ENCODE measurements at regions not wholly inside any gene's neighbourhood (a gene's known extent, or its start where the extent isn't known, plus 50 kb on each side); places are given as distances from the start of the nearest gene placed in this dataset.

DNA sequence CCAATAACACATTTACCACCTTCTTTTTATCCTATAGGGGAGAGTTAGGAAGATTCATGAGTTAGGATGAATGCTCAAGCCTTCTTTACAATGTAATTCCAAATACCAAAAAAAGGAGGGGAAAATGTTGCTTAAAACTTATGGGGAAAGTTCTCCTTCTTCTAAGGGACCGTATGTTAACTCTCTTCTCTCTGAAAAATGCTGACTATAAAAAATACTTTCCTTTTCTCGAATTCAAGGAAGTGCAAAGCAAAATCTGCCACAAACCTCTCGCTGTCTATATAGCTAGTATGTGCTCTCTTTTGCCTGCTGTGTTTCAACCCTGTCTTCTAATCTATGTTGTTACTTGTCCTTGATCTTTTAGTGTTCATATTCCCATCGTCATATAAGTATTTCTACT is 768.6 kb upstream of the C9orf72 start:
- intact Hi-C loops (cut with micrococcal nuclease), result no loop called here
- H3K4me3 Mint-ChIP-seq, result no peak overlapping the region
- H3K27ac Mint-ChIP-seq, result no peak overlapping the region
- H3K36me3 ChIP-seq (ENCODE audit: insufficient read depth, low read length), result no peaks in the 10 kb centered on the region
- no peaks in the 10 kb centered on the region for H3K36me3 Mint-ChIP-seq
- no peak overlapping the region for H3K4me3 ChIP-seq (ENCODE audit: low read length in 2 of 2)
- H3K27me3 ChIP-seq (ENCODE audit: insufficient read depth, low read length), result no peaks in the 10 kb centered on the region
- CTCF ChIA-PET (ENCODE audit: partially characterized antibody), result no interaction called here
- no peak overlapping the region for H3K27ac ChIP-seq (ENCODE audit: low read depth, low read length)
- no peaks in the 10 kb centered on the region for H3K4me1 ChIP-seq (ENCODE audit: insufficient read depth, low read length)
- no peaks in the 10 kb centered on the region for H3K9me3 ChIP-seq (ENCODE audit: control insufficient read depth in 1 of 2, low read length in 2 of 2)
- no peak for DNase-seq
- POLR2A ChIA-PET (ENCODE audit: partially characterized antibody), result no interaction called here
- H3K27me3 Mint-ChIP-seq, result no peaks in the 10 kb centered on the region
- H3K9me3 Mint-ChIP-seq, result peaks cover 0 to 6% (median 0%) of the 10 kb centered on the region in 8 donors
- H3K4me1 Mint-ChIP-seq, result no peaks in the 10 kb centered on the region

DNA sequence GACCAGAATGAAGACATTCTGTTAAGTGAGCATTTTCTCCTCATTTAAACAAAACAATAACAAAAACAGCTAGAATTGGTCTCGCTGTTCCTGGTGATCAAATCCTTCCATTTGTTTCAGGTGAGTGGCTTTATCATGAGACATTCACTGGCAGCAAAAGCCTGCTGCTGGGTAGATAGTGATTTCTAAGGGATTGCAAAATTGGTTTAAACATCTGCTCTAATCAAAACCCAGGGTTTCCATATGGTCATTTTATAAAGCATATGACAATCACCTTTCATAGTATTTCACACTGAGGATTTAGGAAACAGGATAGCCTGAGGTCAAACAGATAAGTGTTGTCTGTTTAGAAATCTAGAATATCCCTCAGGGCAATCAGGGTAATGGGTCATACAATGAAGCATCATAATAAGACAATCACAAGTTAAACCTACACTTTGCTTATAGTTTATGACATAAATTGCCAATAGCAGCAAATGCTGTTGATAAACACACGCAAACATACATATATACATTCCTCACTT is 769.6 kb upstream of the C9orf72 start:
- H3K27me3 Mint-ChIP-seq, result no peaks in the 10 kb centered on the region
- Histone ChIP-seq H3K36me3 (ENCODE audit: insufficient read depth, low read length) (no peaks in the 10 kb centered on the region), H3K9me3 (ENCODE audit: control insufficient read depth in 1 of 2, low read length in 2 of 2) (no peaks in the 10 kb centered on the region), H3K27ac (ENCODE audit: low read depth, low read length) (no peak overlapping the region), H3K27me3 (ENCODE audit: insufficient read depth, low read length) (no peaks in the 10 kb centered on the region), H3K4me3 (ENCODE audit: low read length in 2 of 2) (no peak overlapping the region), H3K4me1 (ENCODE audit: insufficient read depth, low read length) (no peaks in the 10 kb centered on the region)
- intact Hi-C loops (cut with micrococcal nuclease), result no loop called here
- CTCF ChIA-PET (ENCODE audit: partially characterized antibody), result no interaction called here
- POLR2A ChIA-PET (ENCODE audit: partially characterized antibody), result no interaction called here
- H3K9me3 Mint-ChIP-seq, result peaks cover 0 to 9% (median 3%) of the 10 kb centered on the region in 8 donors
- H3K27ac Mint-ChIP-seq, result no peak overlapping the region
- H3K4me1 Mint-ChIP-seq, result no peaks in the 10 kb centered on the region
- H3K36me3 Mint-ChIP-seq, result no peaks in the 10 kb centered on the region
- no peak overlapping the region for H3K4me3 Mint-ChIP-seq
- DNase-seq, result no peak

DNA sequence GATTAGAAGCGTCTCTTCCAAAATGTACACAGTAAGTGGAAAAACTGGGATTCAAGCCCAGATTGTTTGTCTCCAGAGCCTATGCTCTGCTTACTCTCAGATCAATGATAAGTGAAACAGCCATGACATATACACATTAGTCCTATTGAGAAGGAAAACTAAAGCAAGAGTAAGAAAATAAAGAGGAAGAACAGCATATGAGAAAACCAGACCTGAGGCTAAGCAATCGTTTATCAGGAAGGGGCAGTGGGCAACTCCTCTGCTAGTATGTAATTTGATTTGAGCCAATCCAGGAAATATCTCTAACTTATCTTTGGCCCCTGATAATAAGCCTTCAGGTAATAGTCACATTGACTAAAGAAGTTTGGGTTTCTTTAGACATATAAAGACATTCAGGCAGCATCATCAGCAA is 789.9 kb upstream of the C9orf72 start:
- peaks cover 0 to 6% (median 4%) of the 10 kb centered on the region in 8 donors for H3K9me3 Mint-ChIP-seq
- DNase-seq, result no peak
- no peak overlapping the region for H3K27ac Mint-ChIP-seq
- H3K4me1 ChIP-seq (ENCODE audit: insufficient read depth, low read length), result no peaks in the 10 kb centered on the region
- no peak overlapping the region for H3K4me3 Mint-ChIP-seq
- POLR2A ChIA-PET (ENCODE audit: partially characterized antibody), result no interaction called here
- no peaks in the 10 kb centered on the region for H3K27me3 ChIP-seq (ENCODE audit: insufficient read depth, low read length)
- intact Hi-C loops (cut with micrococcal nuclease), result no loop called here
- H3K4me3 ChIP-seq (ENCODE audit: low read length in 2 of 2), result no peak overlapping the region
- H3K27me3 Mint-ChIP-seq, result no peaks in the 10 kb centered on the region
- no peak overlapping the region for H3K27ac ChIP-seq (ENCODE audit: low read depth, low read length)
- no peaks in the 10 kb centered on the region for H3K4me1 Mint-ChIP-seq
- no peaks in the 10 kb centered on the region for H3K36me3 ChIP-seq (ENCODE audit: insufficient read depth, low read length)
- CTCF ChIA-PET (ENCODE audit: partially characterized antibody), result no interaction called here
- no peaks in the 10 kb centered on the region for H3K36me3 Mint-ChIP-seq
- H3K9me3 ChIP-seq (ENCODE audit: control insufficient read depth in 1 of 2, low read length in 2 of 2), result no peaks in the 10 kb centered on the region

DNA sequence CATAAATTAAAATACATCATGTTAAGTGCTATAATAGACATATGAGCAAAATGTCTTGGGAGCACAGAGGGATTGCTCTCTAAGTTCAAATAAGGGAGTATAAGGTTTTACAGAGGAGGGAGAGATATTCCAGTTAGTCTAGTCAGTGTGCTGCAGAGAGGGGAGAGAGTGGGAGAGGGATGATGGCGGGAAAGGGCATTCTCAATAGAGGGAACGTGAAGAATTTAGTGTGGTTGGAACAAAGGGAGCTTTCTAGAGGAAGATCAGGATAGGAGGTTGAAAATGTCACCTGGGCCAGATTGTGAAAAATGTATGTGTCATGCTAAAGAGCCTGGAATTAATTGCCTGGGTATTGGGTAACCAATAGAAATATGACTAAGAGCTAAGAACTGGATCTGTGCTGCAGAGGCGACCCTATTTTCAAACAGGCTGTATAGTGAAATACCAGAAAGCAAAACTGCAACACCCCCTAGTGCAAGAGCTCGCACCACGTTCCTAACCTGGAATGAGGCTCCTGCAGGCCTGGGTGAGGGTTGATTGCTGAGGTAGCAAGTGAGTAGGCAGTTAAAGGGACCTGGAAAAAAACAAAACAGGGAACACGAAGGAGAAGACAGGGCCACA is 791.8 kb upstream of the C9orf72 start:
- ChIA-PET CTCF (ENCODE audit: partially characterized antibody) (no interaction called here), POLR2A (ENCODE audit: partially characterized antibody) (no interaction called here)
- Mint-ChIP-seq H3K36me3 (no peaks in the 10 kb centered on the region), H3K27ac (no peak overlapping the region), H3K27me3 (no peaks in the 10 kb centered on the region), H3K4me1 (no peaks in the 10 kb centered on the region), H3K9me3 (peaks cover 0 to 10% (median 4%) of the 10 kb centered on the region in 8 donors), H3K4me3 (no peak overlapping the region)
- DNase-seq, result no peak
- intact Hi-C loops (cut with micrococcal nuclease), result no loop called here
- Histone ChIP-seq H3K36me3 (ENCODE audit: insufficient read depth, low read length) (no peaks in the 10 kb centered on the region), H3K9me3 (ENCODE audit: control insufficient read depth in 1 of 2, low read length in 2 of 2) (no peaks in the 10 kb centered on the region), H3K4me1 (ENCODE audit: insufficient read depth, low read length) (no peaks in the 10 kb centered on the region), H3K4me3 (ENCODE audit: low read length in 2 of 2) (no peak overlapping the region), H3K27me3 (ENCODE audit: insufficient read depth, low read length) (no peaks in the 10 kb centered on the region), H3K27ac (ENCODE audit: low read depth, low read length) (no peak overlapping the region)

DNA sequence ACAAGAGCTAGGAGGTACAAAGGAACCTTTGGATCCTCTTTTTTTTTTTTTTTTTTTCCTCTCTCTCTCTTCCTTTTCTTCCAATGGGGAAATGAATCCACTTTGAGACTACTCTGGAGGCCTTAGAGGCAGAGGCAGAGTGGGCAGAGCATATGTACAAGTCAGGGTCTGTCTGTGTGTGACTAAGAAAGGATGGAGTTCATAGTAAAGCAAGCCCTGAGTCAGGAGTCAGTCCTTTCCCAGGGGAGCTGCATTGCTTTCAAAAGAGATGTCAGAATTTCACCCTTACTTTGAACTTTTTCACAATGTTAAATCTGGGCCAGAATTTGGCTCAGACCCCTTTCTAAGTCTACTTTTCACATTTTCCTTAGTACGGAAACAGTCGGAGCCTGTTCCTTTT is 792.4 kb upstream of the C9orf72 start:
- H3K27me3 ChIP-seq (ENCODE audit: insufficient read depth, low read length), result no peaks in the 10 kb centered on the region
- H3K27ac ChIP-seq (ENCODE audit: low read depth, low read length), result no peak overlapping the region
- H3K36me3 ChIP-seq (ENCODE audit: insufficient read depth, low read length), result no peaks in the 10 kb centered on the region
- H3K27me3 Mint-ChIP-seq, result no peaks in the 10 kb centered on the region
- no peaks in the 10 kb centered on the region for H3K4me1 Mint-ChIP-seq
- intact Hi-C loops (cut with micrococcal nuclease), result no loop called here
- H3K36me3 Mint-ChIP-seq, result no peaks in the 10 kb centered on the region
- H3K4me1 ChIP-seq (ENCODE audit: insufficient read depth, low read length), result no peaks in the 10 kb centered on the region
- no peak for DNase-seq
- POLR2A ChIA-PET (ENCODE audit: partially characterized antibody), result no interaction called here
- H3K9me3 ChIP-seq (ENCODE audit: control insufficient read depth in 1 of 2, low read length in 2 of 2), result no peaks in the 10 kb centered on the region
- H3K9me3 Mint-ChIP-seq, result peaks cover 0 to 10% (median 3%) of the 10 kb centered on the region in 8 donors
- no peak overlapping the region for H3K4me3 ChIP-seq (ENCODE audit: low read length in 2 of 2)
- CTCF ChIA-PET (ENCODE audit: partially characterized antibody), result no interaction called here
- no peak overlapping the region for H3K27ac Mint-ChIP-seq
- no peak overlapping the region for H3K4me3 Mint-ChIP-seq

- no peak overlapping the region for H3K27ac ChIP-seq (ENCODE audit: low read depth, low read length)
- no peaks in the 10 kb centered on the region for H3K4me1 ChIP-seq (ENCODE audit: insufficient read depth, low read length)
- ChIA-PET POLR2A (ENCODE audit: partially characterized antibody) (no interaction called here), CTCF (ENCODE audit: partially characterized antibody) (no interaction called here)
- H3K36me3 ChIP-seq (ENCODE audit: insufficient read depth, low read length), result no peaks in the 10 kb centered on the region
- no peaks in the 10 kb centered on the region for H3K9me3 ChIP-seq (ENCODE audit: control insufficient read depth in 1 of 2, low read length in 2 of 2)
- DNase-seq, result no peak
- Mint-ChIP-seq H3K27me3 (no peaks in the 10 kb centered on the region), H3K4me1 (no peaks in the 10 kb centered on the region), H3K36me3 (no peaks in the 10 kb centered on the region), H3K4me3 (no peak overlapping the region), H3K27ac (no peak overlapping the region), H3K9me3 (peaks cover 0 to 9% (median 4%) of the 10 kb centered on the region in 8 donors)
- intact Hi-C loops (cut with micrococcal nuclease), result no loop called here
- no peaks in the 10 kb centered on the region for H3K27me3 ChIP-seq (ENCODE audit: insufficient read depth, low read length)
- no peak overlapping the region for H3K4me3 ChIP-seq (ENCODE audit: low read length in 2 of 2)
These were observed 805.0 kb upstream of the C9orf72 start for GRCh38 chr9:28378231-28378630.

DNA sequence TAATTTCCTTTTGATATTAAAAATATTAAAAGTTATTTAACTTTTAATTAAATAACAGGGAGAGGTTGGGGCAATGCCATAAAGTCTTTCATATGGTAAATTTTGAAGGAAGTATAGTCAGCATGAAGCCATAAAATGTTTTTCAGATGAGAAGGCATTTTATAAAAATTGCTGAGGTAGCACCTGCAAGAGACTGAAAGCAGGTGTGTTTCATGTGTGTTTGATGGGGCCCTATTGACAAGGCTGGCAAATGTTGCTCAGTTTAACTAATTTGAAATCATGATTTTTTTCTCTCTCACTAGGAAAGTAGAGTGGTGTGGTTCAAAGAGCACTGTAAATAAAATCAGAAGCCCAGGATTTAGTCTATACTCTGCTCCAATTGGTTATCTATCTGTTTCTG is 805.8 kb upstream of the C9orf72 start:
- Histone ChIP-seq H3K9me3 (ENCODE audit: control insufficient read depth in 1 of 2, low read length in 2 of 2) (no peaks in the 10 kb centered on the region), H3K4me3 (ENCODE audit: low read length in 2 of 2) (no peak overlapping the region), H3K27ac (ENCODE audit: low read depth, low read length) (no peak overlapping the region), H3K36me3 (ENCODE audit: insufficient read depth, low read length) (no peaks in the 10 kb centered on the region), H3K4me1 (ENCODE audit: insufficient read depth, low read length) (no peaks in the 10 kb centered on the region), H3K27me3 (ENCODE audit: insufficient read depth, low read length) (no peaks in the 10 kb centered on the region)
- DNase-seq, result no peak
- intact Hi-C loops (cut with micrococcal nuclease), result no loop called here
- ChIA-PET POLR2A (ENCODE audit: partially characterized antibody) (no interaction called here), CTCF (ENCODE audit: partially characterized antibody) (no interaction called here)
- H3K27ac Mint-ChIP-seq, result no peak overlapping the region
- H3K4me1 Mint-ChIP-seq, result no peaks in the 10 kb centered on the region
- H3K9me3 Mint-ChIP-seq, result peaks cover 0 to 9% (median 4%) of the 10 kb centered on the region in 8 donors
- no peak overlapping the region for H3K4me3 Mint-ChIP-seq
- no peaks in the 10 kb centered on the region for H3K27me3 Mint-ChIP-seq
- H3K36me3 Mint-ChIP-seq, result no peaks in the 10 kb centered on the region

DNA sequence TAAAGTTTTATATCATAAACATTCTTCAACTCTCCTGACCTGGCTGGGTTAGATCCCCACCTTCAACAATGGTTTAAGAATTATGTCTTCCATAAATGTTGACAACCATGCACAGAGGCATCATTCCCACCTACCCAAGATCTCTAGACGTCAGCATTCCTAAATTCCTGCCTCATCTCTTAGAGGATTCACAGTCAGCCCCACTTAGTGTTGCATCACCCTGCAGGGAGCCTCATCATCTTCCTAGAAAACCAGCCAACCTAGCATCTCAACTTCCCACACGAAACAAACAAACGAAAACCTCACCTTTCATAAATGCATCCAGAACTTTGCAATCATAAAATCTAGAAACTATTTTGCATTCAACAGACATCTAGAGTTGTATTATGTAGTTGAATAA is 816.1 kb upstream of the C9orf72 start:
- no peaks in the 10 kb centered on the region for H3K4me1 Mint-ChIP-seq
- intact Hi-C loops (cut with micrococcal nuclease), result no loop called here
- no peak overlapping the region for H3K4me3 Mint-ChIP-seq
- no peaks in the 10 kb centered on the region for H3K36me3 ChIP-seq (ENCODE audit: insufficient read depth, low read length)
- ChIA-PET CTCF (ENCODE audit: partially characterized antibody) (no interaction called here), POLR2A (ENCODE audit: partially characterized antibody) (no interaction called here)
- no peak overlapping the region for H3K4me3 ChIP-seq (ENCODE audit: low read length in 2 of 2)
- no peak for DNase-seq
- H3K4me1 ChIP-seq (ENCODE audit: insufficient read depth, low read length), result no peaks in the 10 kb centered on the region
- no peak overlapping the region for H3K27ac Mint-ChIP-seq
- no peaks in the 10 kb centered on the region for H3K27me3 Mint-ChIP-seq
- no peaks in the 10 kb centered on the region for H3K36me3 Mint-ChIP-seq
- H3K9me3 ChIP-seq (ENCODE audit: control insufficient read depth in 1 of 2, low read length in 2 of 2), result no peaks in the 10 kb centered on the region
- H3K27me3 ChIP-seq (ENCODE audit: insufficient read depth, low read length), result no peaks in the 10 kb centered on the region
- peaks cover 0 to 13% (median 8%) of the 10 kb centered on the region in 8 donors for H3K9me3 Mint-ChIP-seq
- H3K27ac ChIP-seq (ENCODE audit: low read depth, low read length), result no peak overlapping the region

Measured in CD4-positive, alpha-beta memory T cell (primary cell).